Activated B cell treated with CpG ODN at 0.5 μM for 24 hours (primary cell): ENCODE measurements at regions not wholly inside any gene's neighbourhood (a gene's known extent, or its start where the extent isn't known, plus 50 kb on each side); places are given as distances from the start of the nearest gene placed in this dataset.
"Not testable (repeated sequence)": the region's sequence is repeated elsewhere in the genome, so short reads cannot be mapped to it uniquely, and the experiment has no call there.

Source experiments
- ATAC-seq: fragments of 200-7000 bp; cut with Tn5 transposase; one replicate; pipeline ENCODE4 v1.10.0; 2021; ENCODE audit warnings: low read depth, mild to moderate bottlenecking, moderate library complexity
- CTCF ChIA-PET: fragments of 350-600 bp; sonication (Branson Sonifier 250); formaldehyde crosslinking; loops from one replicate; lab custom pipeline; 2021; ENCODE audit warnings: antibody characterized with exemption; lab: Charles Lee
- POLR2A ChIA-PET: fragments of 350-600 bp; sonication (Branson Sonifier 250); formaldehyde crosslinking; loops from one replicate; lab custom pipeline; 2021; ENCODE audit warnings: antibody characterized with exemption; lab: Charles Lee
- DNase-seq: peaks from one replicate; pipeline ENCODE4 v3.0.0; 2022
- H3K27ac Mint-ChIP-seq: one replicate; pipeline ENCODE4 v1.8.0; 2020; ENCODE audit warnings: mixed read lengths
- H3K27me3 Mint-ChIP-seq: one replicate; pipeline ENCODE4 v1.8.0; 2021; ENCODE audit warnings: mixed read lengths
- H3K36me3 Mint-ChIP-seq: one replicate; pipeline ENCODE4 v1.8.0; 2021; ENCODE audit warnings: low read depth, mixed read lengths
- H3K4me1 Mint-ChIP-seq: one replicate; pipeline ENCODE4 v1.8.0; 2021; ENCODE audit warnings: mixed read lengths
- H3K4me3 Mint-ChIP-seq: one replicate; pipeline ENCODE4 v1.8.0; 2020; ENCODE audit warnings: mild to moderate bottlenecking, mixed read lengths
- H3K9me3 Mint-ChIP-seq: one replicate; pipeline ENCODE4 v1.8.0; 2020; ENCODE audit warnings: mixed read lengths
- intact Hi-C: fragments of 100-400 bp; cut with micrococcal nuclease; formaldehyde crosslinking; loops from one replicate; pipeline ENCODE4 v1.15.1; 2024
- TF ChIP-seq, protein P1 (sequence below): fragments of 200-600 bp; IDR thresholded peaks from one replicate; pipeline ENCODE4 v1.8.0; 2022; ENCODE audit warnings: antibody characterized with exemption, mild to moderate bottlenecking

DNA sequence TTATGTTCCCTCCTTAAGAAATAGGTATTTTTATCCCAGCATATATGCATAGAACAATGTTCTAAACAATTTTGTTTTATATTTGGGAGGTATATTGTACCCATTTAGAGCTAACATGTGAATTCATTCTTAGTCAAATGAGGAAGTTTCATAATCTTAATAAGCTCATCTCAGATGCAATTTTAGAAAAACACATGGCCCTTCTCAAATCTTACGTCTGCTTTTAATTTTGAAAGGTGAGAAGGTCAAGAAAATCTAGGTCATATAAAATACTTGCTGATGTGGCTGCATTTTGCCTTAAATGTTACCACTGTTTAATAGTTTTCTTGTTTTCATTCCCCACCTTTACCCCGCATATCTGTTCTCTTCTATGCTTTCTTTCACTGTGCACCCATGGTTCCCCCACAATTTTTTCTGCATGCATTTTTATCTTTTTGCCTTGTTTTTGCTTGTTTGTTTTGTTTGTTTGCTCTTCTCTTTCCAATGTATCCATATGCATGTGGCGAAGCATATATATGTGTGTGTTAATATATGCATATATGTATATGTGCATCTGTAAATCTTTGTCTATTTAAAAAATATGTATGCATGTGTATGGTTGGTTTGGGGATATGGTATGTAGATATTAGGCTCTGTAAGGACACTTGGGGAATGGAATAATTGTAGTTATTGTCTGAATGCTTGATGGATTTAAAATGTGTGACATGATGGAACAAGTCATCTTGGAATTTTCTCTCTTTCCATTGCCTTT is 317.1 kb downstream of the BCAT1 start:
- no peak for ATAC-seq
- no peak overlapping the region for H3K4me3 Mint-ChIP-seq
- POLR2A ChIA-PET, result no interaction called here
- peaks cover 2% of the 10 kb centered on the region for H3K27me3 Mint-ChIP-seq
- TF ChIP-seq, protein P1, sequence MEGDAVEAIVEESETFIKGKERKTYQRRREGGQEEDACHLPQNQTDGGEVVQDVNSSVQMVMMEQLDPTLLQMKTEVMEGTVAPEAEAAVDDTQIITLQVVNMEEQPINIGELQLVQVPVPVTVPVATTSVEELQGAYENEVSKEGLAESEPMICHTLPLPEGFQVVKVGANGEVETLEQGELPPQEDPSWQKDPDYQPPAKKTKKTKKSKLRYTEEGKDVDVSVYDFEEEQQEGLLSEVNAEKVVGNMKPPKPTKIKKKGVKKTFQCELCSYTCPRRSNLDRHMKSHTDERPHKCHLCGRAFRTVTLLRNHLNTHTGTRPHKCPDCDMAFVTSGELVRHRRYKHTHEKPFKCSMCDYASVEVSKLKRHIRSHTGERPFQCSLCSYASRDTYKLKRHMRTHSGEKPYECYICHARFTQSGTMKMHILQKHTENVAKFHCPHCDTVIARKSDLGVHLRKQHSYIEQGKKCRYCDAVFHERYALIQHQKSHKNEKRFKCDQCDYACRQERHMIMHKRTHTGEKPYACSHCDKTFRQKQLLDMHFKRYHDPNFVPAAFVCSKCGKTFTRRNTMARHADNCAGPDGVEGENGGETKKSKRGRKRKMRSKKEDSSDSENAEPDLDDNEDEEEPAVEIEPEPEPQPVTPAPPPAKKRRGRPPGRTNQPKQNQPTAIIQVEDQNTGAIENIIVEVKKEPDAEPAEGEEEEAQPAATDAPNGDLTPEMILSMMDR, result no peak
- intact Hi-C loops, result loop anchor here (2.0 to 5.0 kb wide), 2 partner anchors 19 to 1645 kb away; no protein-coding TSS in a partner anchor
- no peak for DNase-seq
- H3K4me1 Mint-ChIP-seq, result peaks cover 8% of the 10 kb centered on the region
- CTCF ChIA-PET, result interaction anchor here (1.3 kb wide), 1 partner anchor 147 kb away, joined by 3 read pairs; no protein-coding TSS in a partner anchor
- no peaks in the 10 kb centered on the region for H3K9me3 Mint-ChIP-seq
- H3K36me3 Mint-ChIP-seq, result no peaks in the 10 kb centered on the region
- H3K27ac Mint-ChIP-seq, result no peak overlapping the region

GRCh38 chr12:24630856-24631255 is 318.0 kb downstream of the BCAT1 start:
- CTCF ChIA-PET, result interaction anchor here (1.3 kb wide), 1 partner anchor 148 kb away, joined by 3 read pairs; no protein-coding TSS in a partner anchor
- POLR2A ChIA-PET, result no interaction called here
- Mint-ChIP-seq H3K9me3 (no peaks in the 10 kb centered on the region), H3K27me3 (peaks cover 2% of the 10 kb centered on the region), H3K27ac (no peak overlapping the region), H3K4me3 (no peak overlapping the region), H3K36me3 (no peaks in the 10 kb centered on the region), H3K4me1 (peaks cover 3% of the 10 kb centered on the region)
- DNase-seq, result no peak
- intact Hi-C loops, result loop anchor here (2.0 to 5.0 kb wide), 2 partner anchors 18 to 1646 kb away; no protein-coding TSS in a partner anchor
- no peak for ATAC-seq
- TF ChIP-seq, protein P1, result no peak

DNA sequence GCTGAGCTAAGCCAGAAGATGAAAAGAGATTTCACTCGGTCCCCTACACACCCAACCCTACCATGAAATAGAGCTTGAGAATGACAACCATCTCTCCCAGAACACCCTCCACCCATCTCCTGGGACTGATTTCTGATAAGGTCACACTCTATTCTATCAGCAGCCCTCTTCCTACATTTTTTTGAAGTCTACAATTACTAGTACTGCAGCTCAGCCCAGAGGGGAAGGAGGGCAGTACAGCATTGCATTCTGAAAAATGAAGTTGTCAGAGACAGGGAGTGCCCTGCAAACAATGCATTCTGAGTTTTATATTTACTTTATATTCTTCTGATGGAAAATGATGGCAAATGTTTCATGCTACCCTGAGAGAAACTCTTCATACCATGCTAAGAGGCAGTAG is 318.5 kb downstream of the BCAT1 start:
- Mint-ChIP-seq H3K9me3 (no peaks in the 10 kb centered on the region), H3K27ac (no peak overlapping the region), H3K36me3 (no peaks in the 10 kb centered on the region), H3K27me3 (peaks cover 2% of the 10 kb centered on the region), H3K4me3 (no peak overlapping the region), H3K4me1 (peaks cover 3% of the 10 kb centered on the region)
- TF ChIP-seq, protein P1, result no peak
- intact Hi-C loops, result loop anchor here (2.0 to 5.0 kb wide), 2 partner anchors 18 to 1647 kb away; no protein-coding TSS in a partner anchor
- ChIA-PET CTCF (interaction anchor here (1.3 kb wide), 1 partner anchor 148 kb away, joined by 6 read pairs; no protein-coding TSS in a partner anchor), POLR2A (no interaction called here)
- DNase-seq (no peak), ATAC-seq (no peak)

DNA sequence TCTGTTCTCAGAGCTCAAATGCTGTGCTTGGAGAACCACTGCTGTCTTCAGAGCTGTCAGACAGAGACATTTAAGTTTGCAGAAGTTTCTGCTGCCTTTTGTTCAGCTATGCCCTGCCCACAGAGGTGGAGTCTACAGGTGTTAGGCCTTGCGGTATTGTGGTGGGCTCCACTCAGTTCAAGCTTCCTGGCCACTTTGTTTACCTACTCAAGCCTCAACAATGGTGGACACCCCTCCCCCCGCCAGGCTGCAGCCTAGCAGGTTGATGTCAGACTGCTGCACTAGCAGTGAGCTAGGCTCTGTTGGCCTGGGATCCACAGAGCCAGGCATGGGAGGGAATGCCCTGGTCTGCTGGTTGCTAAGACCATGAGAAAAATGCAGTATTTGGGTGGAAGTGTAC is 323.8 kb downstream of the BCAT1 start:
- intact Hi-C loops, result no loop called here
- peaks cover 9% of the 10 kb centered on the region for H3K9me3 Mint-ChIP-seq
- H3K27me3 Mint-ChIP-seq, result no peaks in the 10 kb centered on the region
- H3K4me3 Mint-ChIP-seq, result no peak overlapping the region
- ATAC-seq (no peak), DNase-seq (no peak)
- CTCF ChIA-PET, result no interaction called here
- POLR2A ChIA-PET, result interaction anchor here (0.7 to 1.2 kb wide), 2 partner anchors 10 to 117 kb away, joined by 3 to 4 read pairs; no protein-coding TSS in a partner anchor
- H3K36me3 Mint-ChIP-seq, result no peaks in the 10 kb centered on the region
- TF ChIP-seq, protein P1, result no peak
- no peak overlapping the region for H3K27ac Mint-ChIP-seq
- no peaks in the 10 kb centered on the region for H3K4me1 Mint-ChIP-seq

DNA sequence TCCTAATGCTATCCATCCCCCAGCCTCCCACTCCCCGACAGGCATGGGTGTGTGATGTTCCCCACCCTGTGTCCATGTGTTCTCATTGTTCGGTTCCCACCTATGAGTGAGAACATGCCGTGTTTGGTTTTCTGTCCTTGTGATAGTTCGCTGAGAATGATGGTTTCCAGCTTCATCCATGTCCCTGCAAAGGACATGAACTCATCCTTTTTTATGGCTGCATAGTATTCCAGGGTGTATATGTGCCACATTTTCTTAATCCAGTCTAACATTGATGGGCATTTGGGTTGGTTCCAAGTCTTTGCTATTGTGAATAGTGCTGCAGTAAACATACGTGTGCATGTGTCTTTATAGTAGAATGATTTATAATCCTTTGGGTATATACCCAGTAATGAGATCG is 328.9 kb downstream of the BCAT1 start:
- H3K4me1 Mint-ChIP-seq, H3K4me3 Mint-ChIP-seq, DNase-seq, H3K27me3 Mint-ChIP-seq, POLR2A ChIA-PET, ATAC-seq, H3K9me3 Mint-ChIP-seq, H3K27ac Mint-ChIP-seq, CTCF ChIA-PET, H3K36me3 Mint-ChIP-seq: not testable (repeated sequence)
- intact Hi-C loops, result loop anchor here (10.0 kb wide), 1 partner anchor 1765 kb away; no protein-coding TSS in a partner anchor
